K562 (cell line): ENCODE measurements at regions not wholly inside any gene's neighbourhood (a gene's known extent, or its start where the extent isn't known, plus 50 kb on each side); places are given as distances from the start of the nearest gene placed in this dataset.
"Not testable (repeated sequence)": the region's sequence is repeated elsewhere in the genome, so short reads cannot be mapped to it uniquely, and the experiment has no call there.

Experiments
- ELF4 ChIP-seq: fragments of 450-650 bp; formaldehyde crosslinking; IDR thresholded peaks from 2 replicates; pipeline ENCODE4 v1.4.0; 2022; ENCODE audit warnings: missing genetic modification characterization
- EWSR1 ChIP-seq: fragments of 450-650 bp; IDR thresholded peaks from 2 replicates; pipeline ENCODE4 v1.6.1; 2018; ENCODE audit warnings: borderline replicate concordance, mild to moderate bottlenecking, low read depth, moderate library complexity; ENCODE audit not compliant: partially characterized antibody
- HIVEP1 ChIP-seq: fragments of 250-450 bp; sonication (Bioruptor Pico); IDR thresholded peaks from 2 replicates; pipeline ENCODE4 v1.4.0; 2020; ENCODE audit warnings: mild to moderate bottlenecking
- KDM5B ChIP-seq: fragments of 200-600 bp; sonication (generic); IDR thresholded peaks from 2 replicates; pipeline ENCODE4 v1.6.1; 2012; ENCODE audit warnings: low read depth, mild to moderate bottlenecking, moderate library complexity, low read length, control low read depth, inconsistent platforms; ENCODE audit not compliant: insufficient replicate concordance
- MTA3 ChIP-seq: fragments of 450-650 bp; formaldehyde crosslinking; IDR thresholded peaks from 2 replicates; pipeline ENCODE4 v1.6.1; 2017; ENCODE audit warnings: mild to moderate bottlenecking, borderline replicate concordance
- NR4A1 ChIP-seq, 2 experiments: fragments of 250-450 bp in 1 of 2; fragments of 450-650 bp in 1 of 2; sonication (Bioruptor Pico) in 1 of 2; IDR thresholded peaks; 2 replicates each; pipeline versions ENCODE4 v1.4.0 to v1.6.1; 2016 to 2020; ENCODE audit warnings: mild to moderate bottlenecking in 2 of 2, missing compliant biosample characterization in 1 of 2, missing genetic modification characterization in 1 of 2, moderate library complexity in 1 of 2
- NRF1 ChIP-seq, 2 experiments: fragments of 450-650 bp; IDR thresholded peaks in 1 of 2; conservative IDR thresholded peaks in 1 of 2; 2 replicates each; pipeline ENCODE4 v1.6.1; 2014; ENCODE audit warnings: mild to moderate bottlenecking in 2 of 2
- TEAD4 ChIP-seq, 2 experiments: sonication (generic) in 1 of 2; formaldehyde crosslinking in 1 of 2; IDR thresholded peaks; 2 replicates each; pipeline versions ENCODE4 v1.6.1 to v1.8.0; 2012 to 2022; ENCODE audit warnings: borderline replicate concordance in 1 of 2, inconsistent platforms in 1 of 2, low read length in 1 of 2, mild to moderate bottlenecking in 1 of 2, missing genetic modification reagents in 1 of 2
- ZNF764 ChIP-seq: fragments of 250-450 bp; sonication (Bioruptor Pico); IDR thresholded peaks from 2 replicates; pipeline ENCODE4 v1.4.0; 2020; ENCODE audit warnings: low read depth, mild to moderate bottlenecking, moderate library complexity
- TF ChIP-seq, protein P1 (sequence below), 2 experiments: fragments of 450-650 bp in 1 of 2; sonication (generic) in 1 of 2; formaldehyde crosslinking in 1 of 2; IDR thresholded peaks in 1 of 2; conservative IDR thresholded peaks in 1 of 2; 2 replicates each; pipeline versions ENCODE4 v1.6.1 to v1.8.1; 2016 to 2023; ENCODE audit warnings: mild to moderate bottlenecking in 2 of 2, moderate library complexity in 2 of 2, inconsistent platforms in 1 of 2, missing genetic modification reagents in 1 of 2
- TF ChIP-seq, protein P2 (sequence below), 2 experiments: fragments of 450-650 bp; IDR thresholded peaks; 2 replicates each; pipeline ENCODE4 v1.6.1; 2016; ENCODE audit warnings: mild to moderate bottlenecking in 2 of 2, borderline replicate concordance in 1 of 2, low read depth in 1 of 2, moderate library complexity in 1 of 2
- TF ChIP-seq, protein P3 (sequence below): sonication (generic); formaldehyde crosslinking; IDR thresholded peaks from 2 replicates; pipeline ENCODE4 v1.8.1; 2023; ENCODE audit warnings: mild to moderate bottlenecking, missing genetic modification reagents

DNA sequence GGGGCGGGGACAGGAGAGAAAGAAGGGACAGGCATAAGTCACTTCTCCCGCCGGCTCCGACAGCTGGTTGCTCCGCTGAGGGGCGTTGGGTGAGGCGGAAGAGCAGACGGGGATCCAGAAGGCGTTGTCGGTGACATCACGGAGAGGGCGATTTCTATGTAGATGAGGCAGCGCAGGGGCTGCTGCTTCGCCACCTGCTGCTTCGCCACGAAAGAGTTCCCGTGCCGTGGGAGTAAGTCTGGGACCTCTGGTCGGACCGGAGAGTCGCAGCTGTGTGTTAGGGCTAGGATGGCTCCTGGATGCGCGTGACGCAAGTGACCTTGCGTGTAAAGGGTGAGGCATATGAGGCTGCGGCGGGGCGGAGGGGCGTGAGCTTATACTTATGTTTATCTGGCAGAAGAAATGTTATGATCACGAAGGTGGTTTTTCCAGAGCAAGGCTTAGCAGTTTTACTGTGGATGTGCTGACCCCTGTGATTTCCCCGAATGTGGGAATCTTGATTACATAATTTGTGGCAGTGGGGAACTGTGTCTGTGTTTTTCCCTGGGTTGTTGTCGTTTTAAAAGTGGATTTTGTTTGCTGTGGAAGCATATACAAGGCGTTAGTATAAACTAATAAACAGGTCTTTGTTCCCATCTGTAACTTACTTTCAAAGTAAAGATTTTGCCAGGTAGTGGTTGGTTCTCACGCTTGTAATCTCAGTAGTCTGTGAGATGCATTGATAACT, 52.8 kb downstream of the PPIAL4A start (continued):
- not testable (repeated sequence) for TF ChIP-seq NR4A1 (CRISPR knock-in tag; IDR thresholded peaks at IDR 0.05); TEAD4 (CRISPR knock-in tag; IDR thresholded peaks at IDR 0.05; ENCODE audit: borderline replicate concordance)
- TF ChIP-seq NR4A1 (tag; IDR thresholded peaks at IDR 0.05) = 0 out of 2 replicates have a peak, but pooled peaks have one; percentile 31
- peak; percentile 99 for TF ChIP-seq ELF4 (CRISPR knock-in tag)
- TF ChIP-seq TEAD4 (IDR thresholded peaks at IDR 0.05; ENCODE audit: low read length) = peak; percentile 80
- TF ChIP-seq, protein P1, sequence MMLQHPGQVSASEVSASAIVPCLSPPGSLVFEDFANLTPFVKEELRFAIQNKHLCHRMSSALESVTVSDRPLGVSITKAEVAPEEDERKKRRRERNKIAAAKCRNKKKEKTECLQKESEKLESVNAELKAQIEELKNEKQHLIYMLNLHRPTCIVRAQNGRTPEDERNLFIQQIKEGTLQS (IDR thresholded peaks at IDR 0.05) = peak; percentile 80
- TF ChIP-seq, protein P1 (CRISPR knock-in tag; conservative IDR thresholded peaks at IDR 0.05) = peak; percentile 78; the same call in 1 of the 2 replicates
- TF ChIP-seq, protein P2, sequence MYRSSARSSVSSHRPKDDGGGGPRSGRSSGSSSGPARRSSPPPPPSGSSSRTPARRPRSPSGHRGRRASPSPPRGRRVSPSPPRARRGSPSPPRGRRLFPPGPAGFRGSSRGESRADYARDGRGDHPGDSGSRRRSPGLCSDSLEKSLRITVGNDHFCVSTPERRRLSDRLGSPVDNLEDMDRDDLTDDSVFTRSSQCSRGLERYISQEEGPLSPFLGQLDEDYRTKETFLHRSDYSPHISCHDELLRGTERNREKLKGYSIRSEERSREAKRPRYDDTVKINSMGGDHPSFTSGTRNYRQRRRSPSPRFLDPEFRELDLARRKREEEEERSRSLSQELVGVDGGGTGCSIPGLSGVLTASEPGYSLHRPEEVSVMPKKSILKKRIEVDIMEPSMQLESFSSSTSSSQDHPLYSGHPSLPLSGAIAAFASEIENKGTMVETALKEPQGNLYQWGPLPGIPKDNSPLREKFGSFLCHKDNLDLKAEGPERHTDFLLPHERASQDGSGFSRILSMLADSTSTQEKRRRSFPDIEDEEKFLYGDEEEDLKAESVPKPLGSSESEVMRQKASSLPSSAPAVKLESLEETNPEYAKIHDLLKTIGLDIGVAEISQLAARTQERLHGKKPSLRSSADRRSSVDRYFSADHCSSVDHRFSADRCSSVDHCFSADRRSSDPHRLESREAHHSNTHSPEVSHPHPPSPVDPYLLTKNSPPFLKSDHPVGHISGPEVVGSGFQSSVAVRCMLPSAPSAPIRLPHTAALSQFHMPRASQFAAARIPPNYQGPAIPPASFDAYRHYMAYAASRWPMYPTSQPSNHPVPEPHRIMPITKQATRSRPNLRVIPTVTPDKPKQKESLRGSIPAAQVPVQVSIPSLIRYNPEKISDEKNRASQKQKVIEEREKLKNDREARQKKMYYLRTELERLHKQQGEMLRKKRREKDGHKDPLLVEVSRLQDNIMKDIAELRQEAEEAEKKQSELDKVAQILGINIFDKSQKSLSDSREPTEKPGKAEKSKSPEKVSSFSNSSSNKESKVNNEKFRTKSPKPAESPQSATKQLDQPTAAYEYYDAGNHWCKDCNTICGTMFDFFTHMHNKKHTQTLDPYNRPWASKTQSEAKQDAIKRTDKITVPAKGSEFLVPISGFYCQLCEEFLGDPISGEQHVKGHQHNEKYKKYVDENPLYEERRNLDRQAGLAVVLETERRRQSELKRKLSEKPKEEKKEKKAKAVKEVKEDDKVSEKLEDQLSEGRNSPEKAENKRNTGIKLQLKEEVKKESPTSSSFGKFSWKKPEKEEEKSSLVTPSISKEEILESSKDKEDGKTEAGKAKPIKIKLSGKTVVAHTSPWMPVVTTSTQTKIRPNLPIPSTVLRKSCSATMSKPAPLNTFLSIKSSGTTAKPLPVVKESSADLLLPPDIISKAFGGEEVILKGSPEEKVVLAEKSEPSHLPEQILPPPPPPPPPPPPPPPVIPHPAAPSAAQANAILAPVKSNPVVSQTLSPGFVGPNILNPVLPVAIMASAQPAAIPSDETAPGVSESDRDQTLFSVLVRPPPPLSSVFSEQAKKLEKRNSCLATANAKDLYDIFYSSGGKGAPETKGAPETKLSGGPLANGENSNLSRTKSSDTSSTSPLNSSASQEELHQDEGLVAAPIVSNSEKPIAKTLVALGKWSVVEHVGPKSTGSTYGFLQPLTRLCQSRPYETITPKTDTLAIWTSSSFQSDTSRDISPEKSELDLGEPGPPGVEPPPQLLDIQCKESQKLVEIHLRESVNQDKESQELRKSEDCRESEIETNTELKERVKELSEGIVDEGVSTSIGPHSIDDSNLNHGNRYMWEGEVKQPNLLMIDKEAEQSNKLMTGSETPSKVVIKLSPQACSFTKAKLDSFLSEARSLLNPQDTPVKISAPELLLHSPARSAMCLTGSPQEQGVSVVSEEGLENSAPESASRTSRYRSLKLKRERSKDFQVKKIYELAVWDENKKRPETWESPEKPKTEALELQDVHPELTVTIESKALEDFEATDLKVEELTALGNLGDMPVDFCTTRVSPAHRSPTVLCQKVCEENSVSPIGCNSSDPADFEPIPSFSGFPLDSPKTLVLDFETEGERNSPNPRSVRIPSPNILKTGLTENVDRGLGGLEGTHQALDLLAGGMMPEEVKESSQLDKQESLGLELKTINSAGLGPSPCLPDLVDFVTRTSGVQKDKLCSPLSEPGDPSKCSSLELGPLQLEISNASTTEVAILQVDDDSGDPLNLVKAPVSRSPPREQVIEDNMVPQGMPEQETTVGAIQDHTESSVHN (IDR thresholded peaks at IDR 0.05; ENCODE audit: borderline replicate concordance in 1 of 2, low read depth in 1 of 2) = peak in 1 of 2 experiments; percentile 89; a peak in 2 of 4 replicates
- TF ChIP-seq EWSR1 = peak; percentile 96
- TF ChIP-seq ZNF764 = peak; percentile 85
- peak; percentile 98 for TF ChIP-seq MTA3
- TF ChIP-seq, protein P3, sequence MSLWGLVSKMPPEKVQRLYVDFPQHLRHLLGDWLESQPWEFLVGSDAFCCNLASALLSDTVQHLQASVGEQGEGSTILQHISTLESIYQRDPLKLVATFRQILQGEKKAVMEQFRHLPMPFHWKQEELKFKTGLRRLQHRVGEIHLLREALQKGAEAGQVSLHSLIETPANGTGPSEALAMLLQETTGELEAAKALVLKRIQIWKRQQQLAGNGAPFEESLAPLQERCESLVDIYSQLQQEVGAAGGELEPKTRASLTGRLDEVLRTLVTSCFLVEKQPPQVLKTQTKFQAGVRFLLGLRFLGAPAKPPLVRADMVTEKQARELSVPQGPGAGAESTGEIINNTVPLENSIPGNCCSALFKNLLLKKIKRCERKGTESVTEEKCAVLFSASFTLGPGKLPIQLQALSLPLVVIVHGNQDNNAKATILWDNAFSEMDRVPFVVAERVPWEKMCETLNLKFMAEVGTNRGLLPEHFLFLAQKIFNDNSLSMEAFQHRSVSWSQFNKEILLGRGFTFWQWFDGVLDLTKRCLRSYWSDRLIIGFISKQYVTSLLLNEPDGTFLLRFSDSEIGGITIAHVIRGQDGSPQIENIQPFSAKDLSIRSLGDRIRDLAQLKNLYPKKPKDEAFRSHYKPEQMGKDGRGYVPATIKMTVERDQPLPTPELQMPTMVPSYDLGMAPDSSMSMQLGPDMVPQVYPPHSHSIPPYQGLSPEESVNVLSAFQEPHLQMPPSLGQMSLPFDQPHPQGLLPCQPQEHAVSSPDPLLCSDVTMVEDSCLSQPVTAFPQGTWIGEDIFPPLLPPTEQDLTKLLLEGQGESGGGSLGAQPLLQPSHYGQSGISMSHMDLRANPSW (CRISPR knock-in tag) = peak; percentile 63; the same call in 1 of the 2 replicates
- peak; percentile 66 to 68 for TF ChIP-seq NRF1 (conservative IDR thresholded peaks at IDR 0.05 in 1 of 2, IDR thresholded peaks at IDR 0.05 in 1 of 2)
- peak; percentile 96 for TF ChIP-seq KDM5B
- TF ChIP-seq HIVEP1 (CRISPR knock-in tag) = 0 out of 2 replicates have a peak, but pooled peaks have one; percentile 47
